GM12872 (cell line): ENCODE measurements at regions not wholly inside any gene's neighbourhood (a gene's known extent, or its start where the extent isn't known, plus 50 kb on each side); places are given as distances from the start of the nearest gene placed in this dataset.

Source experiments
- TF ChIP-seq, protein P1 (sequence below): IDR thresholded peaks from 3 replicates; pipeline ENCODE4 v1.5.1; 2011; ENCODE audit warnings: low read depth, mild to moderate bottlenecking, low read length, moderate library complexity; ENCODE audit not compliant: insufficient read depth

DNA sequence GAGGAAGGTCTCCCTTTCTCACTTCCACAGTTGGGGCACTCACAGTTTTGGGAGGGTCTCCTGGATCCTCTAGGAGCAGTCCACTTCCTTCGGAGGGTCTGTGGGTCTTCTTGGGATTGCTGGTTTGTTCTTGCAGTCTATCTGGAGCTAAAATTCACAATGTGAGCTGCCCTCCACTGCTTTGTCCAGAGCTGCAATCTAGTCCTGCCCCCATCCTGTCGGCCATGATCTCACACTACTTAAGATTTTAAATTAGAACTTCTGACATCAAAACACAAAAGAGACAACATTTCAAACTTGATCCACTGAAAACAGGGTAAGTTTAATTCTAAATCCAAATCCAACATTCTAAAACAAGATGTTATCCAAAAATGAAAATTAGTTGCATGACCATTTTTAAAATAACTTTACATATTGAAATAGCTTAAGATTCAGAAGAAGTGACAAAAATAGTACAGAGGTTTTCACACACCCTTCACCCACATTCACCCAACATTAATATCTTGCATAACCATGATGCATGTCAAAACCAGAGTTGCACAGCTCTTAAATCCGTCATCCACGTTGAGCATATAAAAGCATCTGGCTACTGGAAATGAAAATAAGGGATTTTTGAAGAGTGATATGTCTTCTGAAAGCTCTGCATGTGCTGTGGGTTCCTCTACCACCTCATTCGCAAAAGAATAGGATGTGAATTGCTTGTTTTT lies 113.7 kb upstream of the EPB41L4A start:
- TF ChIP-seq, protein P1, sequence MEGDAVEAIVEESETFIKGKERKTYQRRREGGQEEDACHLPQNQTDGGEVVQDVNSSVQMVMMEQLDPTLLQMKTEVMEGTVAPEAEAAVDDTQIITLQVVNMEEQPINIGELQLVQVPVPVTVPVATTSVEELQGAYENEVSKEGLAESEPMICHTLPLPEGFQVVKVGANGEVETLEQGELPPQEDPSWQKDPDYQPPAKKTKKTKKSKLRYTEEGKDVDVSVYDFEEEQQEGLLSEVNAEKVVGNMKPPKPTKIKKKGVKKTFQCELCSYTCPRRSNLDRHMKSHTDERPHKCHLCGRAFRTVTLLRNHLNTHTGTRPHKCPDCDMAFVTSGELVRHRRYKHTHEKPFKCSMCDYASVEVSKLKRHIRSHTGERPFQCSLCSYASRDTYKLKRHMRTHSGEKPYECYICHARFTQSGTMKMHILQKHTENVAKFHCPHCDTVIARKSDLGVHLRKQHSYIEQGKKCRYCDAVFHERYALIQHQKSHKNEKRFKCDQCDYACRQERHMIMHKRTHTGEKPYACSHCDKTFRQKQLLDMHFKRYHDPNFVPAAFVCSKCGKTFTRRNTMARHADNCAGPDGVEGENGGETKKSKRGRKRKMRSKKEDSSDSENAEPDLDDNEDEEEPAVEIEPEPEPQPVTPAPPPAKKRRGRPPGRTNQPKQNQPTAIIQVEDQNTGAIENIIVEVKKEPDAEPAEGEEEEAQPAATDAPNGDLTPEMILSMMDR: no peak

DNA sequence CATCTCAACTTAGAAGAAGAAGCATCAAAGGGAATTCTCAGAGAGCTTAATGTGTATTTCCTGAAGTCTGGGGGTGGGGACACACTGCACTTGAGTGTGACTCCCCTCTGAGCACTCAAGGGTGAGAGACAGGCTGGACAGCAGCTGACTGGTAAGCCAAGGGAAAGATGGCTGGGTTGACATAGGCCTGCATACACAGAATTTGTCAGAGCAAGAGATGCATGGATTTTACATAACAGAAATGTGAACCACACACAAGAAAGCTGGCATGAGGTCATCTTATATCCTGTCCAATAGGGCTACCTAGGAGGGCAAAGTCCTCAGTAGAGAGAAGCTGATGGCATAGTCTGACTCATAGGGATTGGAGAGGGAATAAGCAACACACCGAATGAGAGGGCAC lies 114.3 kb upstream of the EPB41L4A start:
- TF ChIP-seq, protein P1: no peak

DNA sequence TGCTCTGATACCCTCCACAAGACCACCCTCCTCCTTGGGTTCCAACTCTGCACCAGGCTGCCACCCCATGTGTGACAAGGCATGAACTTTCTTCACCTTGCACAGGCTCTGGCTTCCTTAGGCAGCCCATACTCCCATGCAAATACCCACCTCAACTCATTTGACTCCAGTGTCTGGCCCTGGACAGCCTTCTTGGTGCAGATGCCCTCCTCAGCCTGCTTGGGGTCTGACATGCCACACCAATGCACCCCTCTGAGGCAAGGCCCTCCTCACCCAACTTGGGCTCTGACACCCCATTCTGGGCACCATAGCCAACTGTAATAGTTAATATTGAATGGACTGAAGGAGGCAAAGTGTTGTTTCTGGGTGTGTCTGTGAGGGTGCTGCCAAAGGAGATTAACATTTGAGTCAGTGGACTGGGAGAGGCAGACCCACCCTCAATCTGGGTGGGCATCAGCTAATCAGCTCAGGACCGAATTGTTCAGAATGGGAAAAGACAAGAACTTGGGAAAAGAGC lies 115.0 kb upstream of the EPB41L4A start:
- TF ChIP-seq, protein P1: no peak

DNA sequence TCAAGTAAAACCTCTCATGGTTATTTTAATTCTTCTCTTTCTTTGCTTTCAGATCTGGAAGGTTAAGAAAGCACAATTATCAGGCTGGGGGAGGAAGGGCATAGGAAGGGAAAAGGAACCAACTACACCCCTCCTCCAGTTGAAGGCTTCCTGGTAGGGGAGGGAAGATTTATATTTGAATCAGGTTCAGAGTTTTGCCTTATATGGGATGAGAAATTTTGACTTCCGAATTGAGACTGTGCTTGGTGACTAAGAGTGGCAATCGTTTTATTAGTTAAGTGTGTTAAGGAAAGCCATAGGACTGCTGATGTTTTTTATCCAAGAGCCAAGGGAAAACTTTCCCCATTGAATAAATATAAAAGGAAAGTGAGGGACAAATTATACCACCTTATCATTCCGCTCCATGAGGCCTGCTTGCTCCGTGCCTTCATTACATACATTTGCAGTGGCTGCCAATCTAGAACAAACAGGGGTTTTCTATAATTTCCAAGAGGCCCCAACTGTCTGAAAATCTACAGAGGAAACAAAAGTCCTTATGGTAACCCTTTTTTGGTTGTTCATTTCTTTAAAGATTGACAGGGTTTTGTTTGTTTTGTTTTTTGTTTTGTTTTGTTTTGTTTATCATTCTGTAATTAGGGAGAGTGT lies 115.7 kb upstream of the EPB41L4A start:
- TF ChIP-seq, protein P1: no peak

DNA sequence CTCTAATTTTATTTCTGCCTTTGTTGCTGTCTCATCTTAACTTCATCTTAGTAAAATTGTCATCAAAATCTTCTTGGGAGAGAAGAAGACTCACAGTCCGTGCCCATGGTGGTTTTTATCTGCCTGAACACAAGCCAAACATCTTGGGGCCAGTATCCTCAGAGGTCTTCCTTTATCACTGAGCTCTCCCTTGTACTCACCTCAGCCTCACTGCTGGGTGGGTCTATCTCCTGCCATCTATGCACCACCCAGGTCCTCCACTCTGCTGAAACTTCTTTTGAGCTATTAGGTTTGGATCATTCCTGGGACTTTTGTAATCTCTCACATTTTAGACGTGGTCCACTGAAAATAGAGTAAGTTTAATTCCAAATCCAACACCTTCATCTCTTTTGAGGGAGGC lies 116.3 kb upstream of the EPB41L4A start:
- TF ChIP-seq, protein P1: no peak

DNA sequence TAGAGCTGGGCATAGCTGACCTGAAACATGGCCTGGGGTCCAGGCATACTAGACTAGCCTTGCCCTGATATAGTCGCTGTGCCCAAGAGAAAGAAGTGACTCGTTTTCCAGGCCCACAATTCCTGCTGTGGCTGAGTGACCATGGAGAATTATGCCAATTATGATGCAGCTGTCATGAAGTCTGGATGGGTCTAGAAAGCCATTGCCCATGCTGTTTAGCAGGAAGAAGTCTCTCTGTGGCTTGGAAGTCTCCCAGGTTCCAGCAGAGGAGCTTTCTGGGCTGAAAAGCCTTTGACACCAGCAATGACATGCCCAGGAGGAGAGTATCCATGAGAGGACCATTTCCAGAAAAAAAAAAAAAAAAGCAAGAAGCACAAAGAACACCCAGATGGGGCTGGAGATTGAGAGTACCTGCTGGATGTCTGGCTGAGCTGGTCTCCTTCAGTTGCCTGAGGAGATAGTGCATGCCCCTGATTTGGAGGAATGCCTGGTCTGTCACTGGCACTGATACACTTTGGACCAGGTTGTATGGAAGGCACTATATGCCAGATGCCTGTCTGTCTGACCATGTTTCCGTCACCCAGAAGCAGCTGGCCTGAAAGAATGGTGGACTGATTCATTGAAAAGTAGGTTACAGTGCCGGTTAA lies 128.0 kb upstream of the EPB41L4A start:
- TF ChIP-seq, protein P1: no peak

DNA sequence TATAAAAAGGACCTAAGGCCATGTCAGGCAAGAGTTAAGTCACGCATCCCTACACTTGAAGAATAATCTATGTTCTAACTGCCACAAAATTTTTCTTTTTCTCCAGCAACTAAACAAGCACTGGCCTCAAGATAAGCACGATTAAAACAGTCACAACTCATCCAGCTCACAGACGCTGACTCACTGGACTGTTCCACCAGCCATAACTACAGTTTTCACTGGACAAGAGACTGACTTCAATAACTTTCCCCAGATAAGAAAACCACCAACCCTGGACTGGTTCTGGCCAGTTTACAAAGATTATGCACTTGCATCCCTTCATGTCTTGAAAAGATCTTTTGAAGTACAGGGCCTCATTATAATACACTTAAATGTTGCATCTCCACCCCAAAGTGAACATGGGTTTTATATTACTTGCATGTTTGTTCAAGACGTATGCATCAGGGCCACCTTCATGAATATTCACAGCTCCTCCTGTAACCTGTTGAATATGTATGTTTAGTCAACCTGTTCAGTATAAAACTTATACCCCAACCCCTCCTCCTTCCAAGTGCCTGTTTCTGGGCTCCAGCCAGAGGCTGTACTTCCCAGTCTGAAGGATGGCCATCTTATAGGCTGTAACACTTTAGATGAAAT lies 129.3 kb upstream of the EPB41L4A start:
- TF ChIP-seq, protein P1: no peak
